Left lung (tissue), 4 donors: ENCODE measurements at regions not wholly inside any gene's neighbourhood (a gene's known extent, or its start where the extent isn't known, plus 50 kb on each side); places are given as distances from the start of the nearest gene placed in this dataset.

Experiments used
- ATAC-seq: fragments of 200-7000 bp; cut with Tn5 transposase; one replicate; pipeline ENCODE4 v1.9.1; 2020; ENCODE audit warnings: moderate library complexity
- DNase-seq, 4 donors: peaks; one replicate each; pipeline ENCODE4 v3.0.0-alpha.2; 2013 to 2020
- H3K27ac ChIP-seq, 2 donors: fragments of 200-600 bp; sonication (generic) in 1 of 2; one replicate each; pipeline versions ENCODE4 v1.5.0 to v1.8.0; 2020 to 2021
- H3K27me3 ChIP-seq, 2 donors: fragments of 200-600 bp; sonication (generic) in 1 of 2; one replicate each; pipeline versions ENCODE4 v1.5.0 to v1.8.0; 2020 to 2021
- H3K36me3 ChIP-seq, 2 donors: fragments of 200-600 bp; sonication (generic) in 1 of 2; one replicate each; pipeline versions ENCODE4 v1.5.0 to v1.8.0; 2020 to 2021
- H3K4me1 ChIP-seq, 2 donors: fragments of 200-600 bp; one replicate each; pipeline ENCODE4 v1.8.0; 2021
- H3K4me3 ChIP-seq, 2 donors: fragments of 200-600 bp; sonication (generic) in 1 of 2; one replicate each; pipeline versions ENCODE4 v1.5.0 to v1.8.0; 2020 to 2021; ENCODE audit warnings: mild to moderate bottlenecking in 1 of 2
- H3K9me3 ChIP-seq, 2 donors: fragments of 200-600 bp; sonication (generic) in 1 of 2; one replicate each; pipeline versions ENCODE4 v1.5.0 to v1.8.0; 2020 to 2021
- CTCF ChIP-seq, 2 donors: fragments of 200-600 bp; sonication (generic) in 1 of 2; IDR thresholded peaks; one replicate each; pipeline versions ENCODE4 v1.5.0 to v1.8.0; 2021; ENCODE audit warnings: antibody characterized with exemption in 2 of 2
- intact Hi-C, 2 donors: fragments of 100-400 bp; cut with DNase I; formaldehyde crosslinking; loops; one replicate each; pipeline versions ENCODE4 v1.11.2 to v1.14.2; 2022
- donor health status: DM: no; HTN: yes; CAD: no.
- donor health status: DM: no; HTN: no; CAD: no.

GRCh38 chr10:125227546-125227945 is 67.2 kb upstream of the CTBP2 start:
- DNase-seq (no peak), ATAC-seq (no peak)
- Histone ChIP-seq H3K4me1 (no peaks in the 10 kb centered on the region), H3K9me3 (peaks cover 0 to 3% of the 10 kb centered on the region in 2 donors), H3K27me3 (peaks cover 0 to 1% of the 10 kb centered on the region in 2 donors), H3K4me3 (no peak overlapping the region), H3K27ac (no peak overlapping the region), H3K36me3 (no peaks in the 10 kb centered on the region)
- TF ChIP-seq CTCF (IDR thresholded peaks at IDR 0.05) = no peak
- intact Hi-C loops = no loop called here

GRCh38 chr10:125226823-125227222 is 66.5 kb upstream of the CTBP2 start:
- DNase-seq (no peak), ATAC-seq (no peak)
- no peaks in the 10 kb centered on the region for H3K4me1 ChIP-seq
- H3K27ac ChIP-seq = no peak overlapping the region
- no peaks in the 10 kb centered on the region for H3K36me3 ChIP-seq
- no peak overlapping the region for H3K4me3 ChIP-seq
- no peak for TF ChIP-seq CTCF (IDR thresholded peaks at IDR 0.05)
- intact Hi-C loops = no loop called here
- peaks cover 0 to 3% of the 10 kb centered on the region in 2 donors for H3K9me3 ChIP-seq
- peaks cover 0 to 7% of the 10 kb centered on the region in 2 donors for H3K27me3 ChIP-seq

GRCh38 chr10:125226005-125226404 is 65.6 kb upstream of the CTBP2 start:
- Histone ChIP-seq H3K36me3 (no peaks in the 10 kb centered on the region), H3K9me3 (peaks cover 0 to 3% of the 10 kb centered on the region in 2 donors), H3K4me1 (no peaks in the 10 kb centered on the region), H3K4me3 (no peak overlapping the region), H3K27me3 (peaks cover 0 to 7% of the 10 kb centered on the region in 2 donors), H3K27ac (no peak overlapping the region)
- no peak for ATAC-seq
- intact Hi-C loops = no loop called here
- no peak for DNase-seq
- no peak for TF ChIP-seq CTCF (IDR thresholded peaks at IDR 0.05)

- H3K36me3 ChIP-seq = no peaks in the 10 kb centered on the region
- peaks cover 0 to 3% of the 10 kb centered on the region in 2 donors for H3K9me3 ChIP-seq
- no peak for TF ChIP-seq CTCF (IDR thresholded peaks at IDR 0.05)
- H3K27ac ChIP-seq = no peak overlapping the region
- peaks cover 0 to 7% of the 10 kb centered on the region in 2 donors for H3K27me3 ChIP-seq
- H3K4me3 ChIP-seq = no peak overlapping the region
- intact Hi-C loops = no loop called here
- DNase-seq = no peak
- ATAC-seq = no peak
- no peaks in the 10 kb centered on the region for H3K4me1 ChIP-seq
These were observed 64.7 kb upstream of the CTBP2 start for GRCh38 chr10:125225051-125225450.

- H3K4me3 ChIP-seq = no peak overlapping the region
- ATAC-seq = no peak
- no peak for TF ChIP-seq CTCF (IDR thresholded peaks at IDR 0.05)
- H3K36me3 ChIP-seq = no peaks in the 10 kb centered on the region
- no peak overlapping the region for H3K27ac ChIP-seq
- DNase-seq = no peak
- peaks cover 0 to 3% of the 10 kb centered on the region in 2 donors for H3K9me3 ChIP-seq
- no peaks in the 10 kb centered on the region for H3K4me1 ChIP-seq
- peaks cover 0 to 7% of the 10 kb centered on the region in 2 donors for H3K27me3 ChIP-seq
- intact Hi-C loops = no loop called here
These were observed 62.3 kb upstream of the CTBP2 start for GRCh38 chr10:125222515-125223308.
